ENCODE measurements at regions not wholly inside any gene's neighbourhood (a gene's known extent, or its start where the extent isn't known, plus 50 kb on each side); places are given as distances from the start of the nearest gene placed in this dataset.

DNA sequence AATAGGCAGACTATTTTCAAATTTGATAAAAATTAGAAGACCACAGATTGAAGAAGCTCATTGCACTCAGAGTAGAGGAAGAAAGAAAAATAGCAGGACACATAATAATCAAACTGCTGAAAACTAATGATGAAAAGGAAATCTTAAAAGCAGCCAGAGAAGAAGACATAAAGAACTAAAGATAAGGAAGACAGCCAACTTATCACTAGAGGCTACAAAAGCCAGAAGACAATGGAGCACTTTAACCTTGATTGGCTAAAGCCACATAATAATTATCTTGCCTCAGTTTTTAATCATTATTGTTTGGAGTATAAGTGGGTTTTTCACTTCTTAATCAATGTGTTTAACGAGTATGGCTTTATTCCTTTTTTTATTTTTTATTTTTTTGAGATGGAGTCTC is 397.6 kb downstream of the RNF144B start:
- DNase-seq (ENCODE audit: low read depth) = no peak

DNA sequence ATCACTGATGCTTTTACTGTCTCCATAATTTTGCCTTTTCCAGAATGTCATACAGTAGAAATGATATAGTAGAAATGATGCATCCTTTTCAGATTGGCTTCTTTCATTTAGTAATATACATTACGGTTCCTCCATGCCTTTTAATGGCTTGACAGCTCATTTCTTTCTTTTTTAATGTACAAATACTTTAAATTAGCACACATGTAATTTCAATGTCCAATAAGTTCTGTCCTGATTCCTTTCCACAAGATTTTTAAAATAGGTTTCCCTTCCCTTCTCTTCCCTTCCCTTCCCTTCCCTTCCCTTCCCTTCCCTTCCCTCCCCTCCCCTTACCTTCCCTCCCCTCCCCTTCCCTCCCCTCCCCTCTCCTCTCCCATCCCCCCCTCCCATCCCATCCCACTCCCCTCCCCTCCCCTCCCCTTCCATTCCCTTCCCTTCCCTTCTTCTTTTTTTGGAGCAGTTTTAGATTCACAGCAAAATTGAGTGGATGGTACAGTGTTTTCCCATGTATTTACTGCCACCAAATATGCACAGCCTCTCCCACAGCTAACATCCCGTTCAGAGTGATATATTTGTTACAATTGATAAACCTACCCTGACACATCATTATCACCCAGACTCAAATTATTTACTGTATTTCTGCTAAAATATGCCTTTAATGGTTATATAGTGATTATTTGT is 398.8 kb downstream of the RNF144B start:
- DNase-seq (ENCODE audit: low read depth) = no peak

DNA sequence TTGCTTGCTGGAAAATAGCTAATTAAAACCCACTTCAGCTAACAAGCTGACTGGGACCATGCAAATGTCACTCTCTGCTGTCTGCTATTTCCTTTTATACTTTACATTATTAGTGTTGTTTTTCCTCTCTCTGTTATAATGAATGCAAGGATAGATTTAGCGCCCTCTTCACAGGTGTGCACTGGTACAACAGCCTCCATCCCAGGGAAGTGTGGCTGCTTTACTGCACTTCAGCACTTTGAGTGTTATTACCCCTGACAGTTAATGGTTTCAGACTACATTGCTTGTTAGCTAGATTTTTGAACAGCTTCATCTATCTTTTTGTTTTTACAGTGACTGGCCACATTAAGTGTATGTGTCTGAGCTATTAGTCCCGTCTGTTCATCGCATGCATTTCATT is 405.7 kb downstream of the RNF144B start:
- DNase-seq (ENCODE audit: low read depth) = no peak

DNA sequence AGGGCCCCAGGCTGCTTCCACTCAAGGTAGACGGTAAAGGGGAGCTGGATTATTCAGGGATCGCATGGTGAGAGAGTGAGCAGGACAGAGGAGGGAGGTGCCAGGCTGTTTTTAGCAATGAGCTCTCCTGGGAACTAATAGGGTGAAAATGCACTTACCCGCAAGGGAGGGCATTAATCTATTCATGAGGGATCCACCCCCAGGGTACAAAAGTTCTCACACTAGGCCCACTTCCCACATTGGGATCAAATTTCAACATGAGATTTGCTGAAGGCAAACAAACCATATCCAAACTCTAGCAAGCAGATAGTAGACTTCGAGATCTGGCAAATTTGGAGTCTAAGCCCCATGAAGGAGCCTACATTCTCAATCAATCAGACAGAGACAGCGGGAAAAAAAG is 408.6 kb downstream of the RNF144B start:
- DNase-seq (ENCODE audit: low read depth) = no peak

DNA sequence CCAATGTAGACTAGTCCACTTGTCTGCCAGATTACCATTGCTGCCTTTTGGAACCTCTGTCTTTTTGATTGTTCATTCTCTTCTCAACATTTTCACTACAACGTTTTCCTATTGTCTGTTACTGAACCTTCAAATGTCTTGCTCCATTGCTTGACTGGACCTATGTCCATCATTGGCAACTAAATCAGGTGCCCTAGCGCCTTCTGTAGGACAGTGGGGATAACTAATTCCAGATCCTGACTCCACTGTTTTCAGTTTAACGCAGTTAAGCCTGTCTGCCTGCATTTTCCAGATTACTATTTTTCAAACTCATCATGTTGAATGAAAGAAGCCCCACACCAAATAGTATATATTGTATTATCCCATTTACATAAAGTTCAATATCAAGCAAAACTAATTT is 433.6 kb downstream of the RNF144B start:
- no peak for DNase-seq (ENCODE audit: low read depth)

DNA sequence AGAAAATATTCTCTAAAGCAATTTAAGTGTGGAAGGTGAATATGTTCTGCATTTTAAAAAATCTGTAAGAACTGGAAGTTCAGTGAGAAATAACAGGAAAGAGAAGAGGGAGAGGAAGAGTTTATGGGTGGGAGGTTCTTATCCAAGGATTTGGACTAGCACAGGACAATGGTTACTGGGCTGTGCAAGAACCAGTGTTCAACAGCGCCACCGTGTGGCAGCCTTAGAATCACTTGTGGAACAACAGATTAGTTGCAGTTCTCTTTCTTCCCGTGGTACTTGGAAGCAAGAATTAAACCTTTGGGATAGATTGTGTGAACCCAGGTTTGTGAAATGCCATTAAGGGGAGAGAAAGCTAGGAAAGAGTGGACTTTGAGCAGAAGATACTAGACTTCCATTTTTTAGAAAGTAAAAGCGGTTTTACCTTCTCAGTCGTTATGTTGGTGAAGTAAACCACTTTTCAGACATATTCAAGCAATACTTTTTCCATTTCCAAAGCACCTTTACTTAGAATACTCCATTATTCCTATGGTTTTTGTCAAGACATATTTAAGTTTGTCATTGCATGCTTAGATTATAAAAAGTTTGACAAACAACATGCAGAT is 436.7 kb downstream of the RNF144B start:
- DNase-seq (ENCODE audit: low read depth) = no peak

DNA sequence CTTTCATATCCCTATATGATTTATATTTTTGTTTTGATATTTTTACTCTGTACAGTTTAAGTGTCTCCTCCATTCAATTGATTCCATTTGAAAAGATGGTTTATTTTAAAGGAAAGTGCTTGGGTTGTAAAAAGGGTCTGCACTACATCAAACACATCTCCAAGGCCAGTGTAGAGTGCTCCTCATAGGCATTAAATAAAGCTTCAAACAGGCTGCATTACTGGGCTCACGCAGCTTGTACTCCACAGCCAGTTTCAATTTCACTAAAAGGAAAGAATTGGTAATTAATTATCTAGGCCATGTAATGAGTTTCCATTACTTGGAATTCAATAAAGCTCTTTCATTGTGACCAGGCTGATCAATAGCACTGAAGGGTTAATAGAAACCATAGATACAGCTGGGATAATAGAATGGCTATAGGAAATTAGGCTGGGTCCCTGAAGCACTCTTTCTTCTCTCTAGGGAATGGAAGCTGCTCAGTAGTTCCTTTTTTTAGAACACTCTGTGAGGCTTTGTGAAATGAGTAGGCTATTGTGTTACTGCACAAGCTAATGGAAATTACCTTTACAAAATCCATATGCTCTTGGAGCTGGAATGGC is 442.2 kb downstream of the RNF144B start:
- no peak for DNase-seq (ENCODE audit: low read depth)

DNA sequence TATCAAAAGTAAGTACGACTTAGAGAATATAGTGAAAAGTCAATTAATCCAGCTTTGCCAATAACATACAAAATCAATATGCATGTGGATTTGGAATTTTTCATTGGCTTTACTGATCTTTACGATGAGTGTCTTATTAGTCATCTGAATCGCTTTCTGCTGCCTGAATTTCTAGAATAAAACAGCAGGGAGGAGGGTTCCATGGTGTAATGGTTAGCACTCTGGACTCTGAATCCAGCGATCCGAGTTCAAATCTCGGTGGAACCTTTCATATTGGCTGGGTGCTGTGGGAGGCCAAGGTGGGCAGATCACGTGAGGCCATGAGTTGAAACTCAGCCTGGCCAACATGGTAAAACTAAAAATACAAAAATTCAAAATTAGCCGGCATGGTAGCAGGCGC is 448.8 kb downstream of the RNF144B start:
- no peak for DNase-seq (ENCODE audit: low read depth)

DNA sequence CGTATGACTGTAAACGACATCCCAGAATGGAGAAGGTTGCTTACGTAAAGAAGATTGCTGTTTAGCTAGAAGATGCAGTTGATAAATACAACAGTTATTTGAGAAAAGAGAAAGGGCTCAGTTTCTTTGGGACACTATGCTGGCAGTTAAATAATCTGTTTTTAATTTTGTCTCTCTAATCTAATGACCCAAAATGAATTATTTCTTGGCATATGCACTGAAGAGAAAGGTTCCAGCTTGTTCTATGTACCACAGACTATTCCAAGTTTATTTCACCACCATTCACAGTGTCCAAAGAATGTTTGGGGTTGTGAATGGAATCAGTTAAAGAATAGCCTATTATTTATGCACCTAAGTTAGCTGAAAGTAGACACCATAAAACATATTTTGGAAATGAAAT is 449.9 kb downstream of the RNF144B start:
- no peak for DNase-seq (ENCODE audit: low read depth)

DNA sequence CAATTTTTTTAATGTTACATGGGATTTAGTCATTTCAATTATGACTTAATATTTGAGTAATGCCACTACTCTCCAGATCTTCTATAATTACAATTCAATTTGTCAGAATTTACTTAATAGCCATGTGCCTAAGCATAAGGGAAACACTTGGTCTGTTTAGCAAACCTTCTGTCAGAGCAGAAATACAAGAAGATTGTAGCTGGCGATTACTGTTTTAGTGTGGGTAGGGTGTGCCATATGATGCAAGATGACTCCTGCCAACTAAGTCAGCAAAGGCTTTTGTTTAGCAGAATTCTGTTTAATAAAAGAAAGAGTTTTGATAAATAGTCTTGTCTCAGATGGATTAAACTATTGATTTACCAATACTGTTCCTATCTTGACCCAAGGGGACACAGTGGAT is 455.4 kb downstream of the RNF144B start:
- no peak for DNase-seq (ENCODE audit: low read depth)

DNA sequence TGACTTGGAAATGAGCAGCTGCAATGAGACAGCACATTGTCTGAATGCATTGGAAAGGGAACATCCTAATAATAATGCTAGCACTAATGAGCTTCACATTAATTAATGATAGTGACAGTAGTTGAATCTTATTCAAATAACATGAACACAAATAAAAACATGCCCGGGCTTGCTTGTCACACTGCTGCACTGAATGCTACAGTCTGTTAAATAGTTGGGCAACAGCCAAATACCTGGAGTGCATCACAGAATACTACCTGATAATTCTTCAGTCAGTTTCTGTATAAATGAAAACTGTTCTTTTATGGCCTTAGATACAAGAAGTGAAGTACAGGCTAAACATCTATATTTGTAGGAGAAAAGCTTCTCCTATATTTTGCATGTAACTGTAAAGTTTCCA is 458.7 kb downstream of the RNF144B start:
- no peak for DNase-seq (ENCODE audit: low read depth)

DNA sequence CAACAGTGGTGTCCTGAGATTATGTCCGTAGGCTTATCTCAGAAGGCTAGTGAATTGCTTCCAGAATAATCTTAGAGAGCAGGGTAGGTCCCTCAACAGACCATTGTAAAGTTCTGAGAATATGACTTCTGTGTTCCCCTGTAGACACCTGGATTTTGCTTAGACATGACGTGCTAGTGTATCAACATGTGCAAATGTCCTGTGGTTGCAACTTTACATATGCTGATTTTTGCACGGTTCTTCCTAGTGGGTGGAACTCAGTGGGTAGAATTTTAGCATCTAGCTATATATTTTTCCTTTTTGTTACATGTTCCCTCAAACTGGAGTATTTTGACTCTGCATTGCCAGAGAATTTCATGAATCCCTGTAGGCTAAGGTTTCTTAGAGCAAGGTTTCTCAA is 459.2 kb downstream of the RNF144B start:
- DNase-seq (ENCODE audit: low read depth) = no peak

DNA sequence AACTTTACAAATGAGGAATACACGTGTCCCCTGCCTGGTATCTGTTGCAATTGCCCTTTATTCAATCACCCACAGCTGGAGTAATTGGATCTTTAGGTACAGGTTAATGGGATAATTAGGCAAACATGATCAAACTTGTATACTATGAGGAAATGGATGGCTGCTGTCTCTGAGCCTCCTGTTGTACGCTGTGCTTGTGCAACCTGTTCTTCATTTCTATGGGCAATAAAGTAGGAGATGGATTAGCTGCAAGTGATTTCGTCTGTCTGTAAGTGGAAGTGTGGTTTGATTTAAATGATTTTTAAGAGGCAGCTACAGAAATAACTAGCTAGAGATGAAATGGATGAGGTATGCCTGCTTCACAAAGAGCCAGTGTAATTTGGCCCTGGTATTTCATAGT is 474.1 kb downstream of the RNF144B start:
- no peak for DNase-seq (ENCODE audit: low read depth)

DNA sequence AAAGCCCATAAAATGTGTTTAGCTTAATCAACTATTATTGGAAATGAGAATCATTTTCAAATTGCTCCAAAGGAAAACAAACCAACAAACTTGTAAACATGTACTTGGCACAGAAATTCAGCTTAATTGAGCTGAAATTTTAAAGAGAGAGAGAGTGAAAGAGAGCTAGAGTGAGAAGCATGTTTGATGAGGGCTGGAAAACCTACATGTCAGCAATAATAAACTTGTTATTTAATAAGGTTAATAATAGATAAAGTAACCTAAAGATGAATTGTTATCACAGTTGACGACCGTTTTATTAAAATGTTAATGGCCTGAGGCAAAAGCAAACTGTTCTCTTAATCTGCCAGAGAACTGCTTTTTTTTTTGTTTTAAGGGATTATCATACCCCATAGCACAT is 496.1 kb downstream of the RNF144B start:
- no peak for DNase-seq (ENCODE audit: low read depth)

DNA sequence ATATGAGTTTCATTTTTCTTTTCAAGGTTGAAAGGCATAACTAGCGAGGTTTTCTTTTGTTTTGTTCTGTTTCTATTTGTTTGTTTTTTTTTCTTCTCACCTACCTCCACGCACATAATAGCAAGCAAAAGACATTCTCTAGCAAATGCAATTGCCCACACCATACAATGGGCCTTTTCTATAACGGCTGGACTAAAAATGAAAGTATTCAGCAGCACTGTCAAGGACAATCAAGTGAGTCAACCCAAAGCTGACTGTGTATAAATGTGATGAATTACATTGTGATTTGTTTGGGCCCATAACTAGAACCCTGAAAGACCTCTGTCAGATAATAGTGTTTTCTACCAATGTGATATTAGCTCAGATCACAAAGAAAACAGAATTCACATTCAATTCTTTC is 496.7 kb downstream of the RNF144B start:
- DNase-seq (ENCODE audit: low read depth) = no peak

DNA sequence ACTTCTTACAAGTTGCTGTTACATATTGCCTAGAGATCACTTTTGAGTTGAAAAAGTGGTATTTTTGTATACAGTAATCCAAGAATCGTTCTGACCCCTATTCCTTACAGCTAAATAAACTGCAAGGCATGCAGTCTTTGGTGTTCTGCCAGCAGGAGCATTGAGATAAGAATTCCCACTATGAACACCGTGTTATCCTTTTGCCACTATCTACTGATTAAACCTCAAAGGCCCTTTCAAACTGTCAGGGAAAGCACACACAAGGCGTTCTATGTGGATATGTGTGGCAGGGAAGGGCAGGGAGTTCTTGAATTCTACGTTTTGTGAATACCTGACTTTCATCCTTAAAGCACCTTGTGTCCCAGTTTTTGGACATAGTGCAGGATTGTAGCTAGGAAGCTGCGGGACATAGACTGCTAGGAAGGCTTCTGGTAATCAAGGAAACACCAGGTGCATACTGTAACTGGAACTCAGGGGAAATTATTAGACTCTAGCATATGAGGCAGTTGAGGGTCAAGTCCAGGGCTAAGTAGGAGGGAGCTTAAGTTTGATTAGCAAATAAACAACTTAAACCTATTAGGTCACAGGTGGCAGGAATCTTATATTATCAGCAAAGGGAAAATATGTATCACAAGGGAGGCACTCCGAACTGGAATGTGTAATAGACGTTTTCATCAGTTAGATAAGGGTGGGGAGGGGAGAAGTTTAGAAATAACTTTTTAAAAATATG is 506.6 kb downstream of the RNF144B start:
- DNase-seq (ENCODE audit: low read depth) = no peak

DNA sequence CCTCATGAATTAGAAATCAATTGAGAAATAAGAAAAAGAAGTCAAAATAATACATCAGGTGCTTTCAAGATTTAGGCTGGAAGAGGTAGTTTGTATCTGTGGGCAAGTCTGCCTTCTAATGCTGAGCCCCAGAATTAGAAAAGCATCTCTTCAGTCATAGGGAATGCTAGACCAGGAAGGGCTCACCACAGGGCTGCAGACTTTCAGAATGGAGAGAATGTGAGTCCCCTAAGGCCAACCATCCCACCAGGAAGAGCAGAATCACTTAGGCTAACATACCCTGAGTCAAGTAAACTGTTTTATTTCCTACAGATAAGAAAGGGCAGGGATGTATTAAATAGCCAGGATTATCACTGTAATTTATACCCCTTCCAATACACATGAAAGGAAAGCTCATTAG is 510.2 kb downstream of the RNF144B start:
- DNase-seq (ENCODE audit: low read depth) = no peak

DNA sequence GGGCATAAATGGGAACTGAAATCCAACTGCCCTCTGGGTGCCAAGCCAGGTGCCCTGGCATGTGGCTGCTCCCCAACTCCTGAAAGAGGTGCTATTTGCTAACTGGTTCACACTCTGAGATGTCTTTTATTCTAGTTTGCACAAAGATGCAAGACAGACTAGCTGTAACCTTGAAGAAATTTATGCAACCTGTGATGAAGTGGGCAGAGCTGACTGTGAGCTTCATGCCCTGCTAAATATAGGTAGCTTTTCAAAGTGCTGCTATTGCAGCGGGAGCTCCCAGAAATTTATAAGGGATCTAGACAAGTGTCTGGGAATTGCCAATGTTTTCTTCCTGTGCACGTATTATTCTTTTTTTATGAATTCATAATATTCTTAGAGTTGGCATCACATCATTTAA is 517.5 kb downstream of the RNF144B start:
- DNase-seq (ENCODE audit: low read depth) = no peak

DNA sequence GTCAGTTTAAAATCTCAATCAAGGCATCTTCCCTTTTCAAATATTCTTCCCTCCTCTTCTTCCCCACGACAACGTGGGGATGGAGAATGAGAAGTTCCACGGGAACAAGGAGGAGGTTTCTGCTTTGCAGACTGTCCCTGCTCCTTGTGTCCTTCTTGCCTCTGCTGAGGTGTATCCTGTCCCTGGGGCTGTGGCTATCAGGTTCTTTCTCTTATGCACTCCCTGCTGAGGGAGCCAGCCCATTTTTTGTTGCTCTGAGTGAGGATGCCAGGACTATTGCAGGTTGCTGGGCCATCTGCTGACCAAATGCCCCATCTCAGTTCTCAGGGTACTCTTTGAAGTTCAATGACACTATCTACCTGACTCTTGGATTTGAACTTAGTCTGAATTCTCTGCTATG is 533.6 kb downstream of the RNF144B start:
- no peak for DNase-seq (ENCODE audit: low read depth)

DNA sequence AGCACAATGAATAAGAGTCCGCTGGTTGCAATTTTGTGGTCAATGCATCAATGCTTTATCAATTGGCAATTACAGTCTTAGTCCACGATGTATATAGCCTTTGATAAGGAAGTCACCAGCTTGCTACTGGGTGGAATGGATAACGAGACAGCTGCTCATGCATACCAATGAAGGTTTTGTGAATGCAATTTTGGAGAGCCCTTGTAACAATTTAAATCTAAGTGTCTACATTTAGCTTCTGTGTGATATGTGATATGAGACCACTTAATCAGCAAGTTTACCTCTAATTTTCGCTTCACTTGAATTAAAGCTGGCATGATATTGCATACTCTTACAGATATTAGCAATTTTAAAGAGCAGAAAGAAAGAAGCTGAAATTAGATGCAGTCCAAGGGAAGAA is 543.9 kb downstream of the RNF144B start:
- DNase-seq (ENCODE audit: low read depth) = no peak

DNA sequence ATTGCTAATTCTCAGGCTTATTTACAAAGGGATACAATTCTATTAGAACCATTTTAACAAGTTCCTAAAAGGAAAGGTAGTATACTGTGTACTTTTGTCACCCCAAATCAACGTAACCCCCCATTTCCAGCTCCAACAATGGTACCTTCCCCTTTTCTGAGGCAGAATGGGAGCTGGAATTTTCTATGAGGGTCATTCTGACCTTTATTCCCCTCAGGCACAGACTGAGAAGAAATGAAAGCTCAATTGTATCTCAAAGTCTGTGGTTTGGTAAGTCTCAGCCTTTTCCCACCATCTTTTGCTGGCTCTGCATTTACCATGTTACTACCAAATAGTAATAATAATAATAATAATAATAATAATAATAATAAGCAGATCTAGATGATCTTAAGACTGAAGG is 571.0 kb downstream of the RNF144B start:
- DNase-seq (ENCODE audit: low read depth) = no peak

DNA sequence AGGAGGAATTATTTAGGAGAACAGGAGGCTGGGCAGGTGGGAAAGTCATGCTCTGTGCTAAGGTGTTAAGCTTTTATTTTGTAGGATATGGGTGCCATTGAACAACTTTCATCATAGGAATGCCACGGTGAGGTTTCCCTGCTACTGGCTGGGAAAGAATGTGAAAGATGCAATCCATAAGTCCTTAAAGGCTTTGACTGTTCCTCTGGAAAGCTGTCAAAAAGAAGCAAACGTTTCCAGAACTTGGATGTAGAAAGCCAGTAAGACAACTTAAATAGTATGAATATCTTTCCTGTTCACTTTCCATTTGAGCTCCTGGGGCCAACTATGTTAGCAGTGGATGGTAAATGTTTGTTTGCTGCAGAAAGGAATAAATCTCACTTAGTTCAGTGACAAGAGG is 574.4 kb downstream of the RNF144B start:
- no peak for DNase-seq (ENCODE audit: low read depth)

DNA sequence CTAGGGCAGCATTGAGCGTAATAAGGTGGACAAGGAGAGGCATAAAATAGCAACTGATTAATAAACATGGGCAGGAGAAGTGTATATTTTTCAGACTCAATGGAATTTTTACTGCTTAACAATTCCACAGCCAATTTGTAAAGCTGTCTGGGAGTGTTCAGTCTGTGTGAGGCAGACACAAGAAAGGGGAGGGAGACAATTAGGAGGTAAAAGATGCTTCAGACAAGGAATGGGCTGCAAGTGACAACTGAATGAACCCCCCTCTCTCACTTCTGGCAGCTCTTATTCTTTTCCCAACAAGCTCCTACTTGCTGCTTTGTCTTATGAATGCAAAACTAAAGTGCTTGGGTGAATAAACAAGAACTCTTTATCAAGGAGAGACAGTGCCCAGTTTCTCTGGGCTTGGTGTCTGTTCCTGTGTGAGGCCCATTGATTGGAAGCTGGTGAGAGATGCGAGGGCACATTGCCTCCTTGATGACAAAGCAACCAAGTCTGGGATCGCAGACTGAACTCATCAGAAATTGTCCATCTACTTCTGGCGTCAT is 575.3 kb downstream of the RNF144B start:
- DNase-seq (ENCODE audit: low read depth) = no peak

Data from activated T-cell treated with anti-CD3 and anti-CD28 coated beads for 1 hour (primary cell).